ENCODE measurements at regions not wholly inside any gene's neighbourhood (a gene's known extent, or its start where the extent isn't known, plus 50 kb on each side); places are given as distances from the start of the nearest gene placed in this dataset.

DNA sequence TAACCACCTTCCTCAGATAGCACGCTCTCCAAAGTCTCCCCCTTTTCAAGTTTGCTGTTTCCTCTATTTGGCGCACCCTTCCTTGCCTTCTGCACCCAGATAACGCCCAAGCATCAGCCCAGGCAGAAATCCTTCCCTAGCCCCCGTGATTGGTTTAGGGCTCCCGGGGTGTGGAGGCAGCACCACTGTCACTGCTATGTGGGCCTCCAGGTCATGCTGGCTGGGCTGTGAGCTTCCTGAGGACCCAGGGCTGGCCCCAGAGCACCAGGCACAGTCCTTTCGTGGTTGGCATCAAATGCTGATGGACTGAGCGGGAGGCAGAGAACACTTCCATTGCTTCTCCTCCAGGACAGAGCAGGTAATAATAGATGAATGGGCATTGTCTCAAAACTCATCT, 311.4 kb downstream of the BCL11B start:
- no peak for TF ChIP-seq POLR2A (IDR thresholded peaks at IDR 0.05)
- no peak for TF ChIP-seq CTCF (IDR thresholded peaks at IDR 0.05)
- no peak for TF ChIP-seq POLR2AphosphoS5 (IDR thresholded peaks at IDR 0.05)

Data from prostate gland (tissue), 2 donors.